ENCODE measurements at regions not wholly inside any gene's neighbourhood (a gene's known extent, or its start where the extent isn't known, plus 50 kb on each side); places are given as distances from the start of the nearest gene placed in this dataset.
A peak's percentile ranks its signal among the peaks of the same experiment; 100 is the strongest.

DNA sequence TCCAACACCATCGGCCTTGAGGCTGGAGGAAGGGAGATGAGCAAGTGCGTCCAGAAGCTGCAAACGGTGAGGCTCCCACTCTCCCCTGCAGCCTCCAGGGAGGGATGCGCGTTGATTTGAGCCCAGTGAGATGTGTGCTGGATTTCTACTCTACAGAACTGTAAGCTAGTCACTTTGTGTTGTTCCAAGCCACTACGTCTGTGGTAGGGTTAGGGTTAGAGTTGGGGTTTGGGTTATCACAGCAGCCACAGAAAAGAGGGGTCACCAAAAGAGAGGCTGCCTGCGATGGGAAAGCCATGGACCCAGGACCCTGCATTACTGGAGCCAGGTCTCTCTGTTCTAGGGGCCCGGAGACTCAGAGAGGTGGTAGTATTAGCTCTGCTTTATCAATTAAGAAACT lies 94.5 kb downstream of the KCNF1 start:
- TF ChIP-seq POLR2A (IDR thresholded peaks at IDR 0.05) (no peak), CTCF (IDR thresholded peaks at IDR 0.05) (no peak)
- DNase-seq (ENCODE audit: low spot score in 2 of 2) = no peak
- H3K4me3 ChIP-seq (ENCODE audit: low read depth, poor library complexity, severe bottlenecking) = no peak overlapping the region
- intact Hi-C loops (cut with DNase I; ENCODE audit: low total_unique reads) = no loop called here
- 89 to 93% methylated on average over 8 of the region's 8 CpGs for WGBS, 2 donors

DNA sequence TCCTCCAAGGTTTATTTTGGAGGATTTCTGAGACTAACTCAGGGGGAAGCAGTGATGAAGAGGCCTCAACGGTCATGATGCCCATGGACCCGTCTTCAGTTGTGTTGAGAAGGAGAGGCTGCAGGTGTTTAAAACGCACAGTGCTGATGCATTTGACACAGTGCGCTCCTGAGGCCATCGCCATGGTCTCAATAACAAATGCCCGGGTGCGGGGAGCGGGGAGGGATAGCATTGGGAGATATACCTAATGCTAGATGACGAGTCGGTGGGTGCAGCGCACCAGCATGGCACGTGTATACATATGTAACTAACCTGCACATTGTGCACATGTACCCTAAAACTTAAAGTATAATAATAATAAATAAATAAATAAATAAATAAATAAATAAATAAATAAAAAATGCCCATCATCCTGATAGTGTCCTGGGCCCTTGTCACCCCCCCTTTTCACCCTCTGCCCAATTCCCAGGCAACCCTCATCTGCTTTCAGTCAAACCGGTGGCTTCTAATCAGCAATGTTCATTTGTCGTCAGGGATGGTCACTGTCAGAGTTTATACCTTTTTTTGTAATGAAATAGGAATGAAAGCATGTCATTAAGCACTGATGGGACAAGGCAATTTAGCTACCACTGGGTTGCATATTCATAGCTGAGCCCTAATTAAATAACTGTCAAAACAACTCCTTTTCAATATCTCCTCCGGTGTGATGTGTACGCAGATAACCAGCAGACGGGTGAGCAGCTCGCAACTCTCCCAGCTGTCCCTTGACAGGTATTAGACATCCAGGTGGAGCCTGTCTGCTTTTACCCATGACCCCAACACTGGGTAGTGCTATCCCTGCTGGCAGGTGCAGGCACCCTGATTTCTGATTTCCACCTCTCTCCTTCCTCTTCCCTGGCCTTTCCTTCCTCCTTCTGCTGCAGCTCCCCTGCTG lies 95.9 kb downstream of the KCNF1 start:
- no peak overlapping the region for H3K4me3 ChIP-seq (ENCODE audit: low read depth, poor library complexity, severe bottlenecking)
- intact Hi-C loops (cut with DNase I; ENCODE audit: low total_unique reads) = no loop called here
- 93 to 95% methylated on average over 18 of the region's 18 CpGs for WGBS, 2 donors
- DNase-seq (ENCODE audit: low spot score in 2 of 2) = peak in 1 of 2 donors; percentile 31
- TF ChIP-seq POLR2A (IDR thresholded peaks at IDR 0.05) = no peak
- TF ChIP-seq CTCF (IDR thresholded peaks at IDR 0.05) = no peak

DNA sequence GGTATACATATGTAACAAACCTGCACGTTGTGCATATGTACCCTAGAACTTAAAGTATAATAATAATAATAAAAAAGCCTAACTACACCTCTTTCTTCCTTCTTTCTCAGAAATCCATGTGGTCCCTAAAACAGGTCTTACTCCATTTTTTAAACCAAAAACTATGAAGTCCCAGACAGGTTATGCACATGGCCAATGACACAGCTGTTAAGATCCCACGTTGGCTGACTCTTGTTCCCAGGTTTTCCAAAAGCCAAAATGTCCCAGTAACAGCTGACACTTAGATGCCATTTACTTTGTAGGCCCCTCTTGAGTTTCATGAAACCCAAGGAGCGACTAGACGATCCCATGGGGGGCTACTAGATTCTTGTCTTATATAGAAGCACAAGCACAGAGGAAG lies 97.0 kb downstream of the KCNF1 start:
- no peak for DNase-seq (ENCODE audit: low spot score in 2 of 2)
- 82 to 87% methylated on average over 4 of the region's 4 CpGs for WGBS, 2 donors
- H3K4me3 ChIP-seq (ENCODE audit: low read depth, poor library complexity, severe bottlenecking) = no peak overlapping the region
- intact Hi-C loops (cut with DNase I; ENCODE audit: low total_unique reads) = no loop called here
- no peak for TF ChIP-seq POLR2A (IDR thresholded peaks at IDR 0.05)
- no peak for TF ChIP-seq CTCF (IDR thresholded peaks at IDR 0.05)

DNA sequence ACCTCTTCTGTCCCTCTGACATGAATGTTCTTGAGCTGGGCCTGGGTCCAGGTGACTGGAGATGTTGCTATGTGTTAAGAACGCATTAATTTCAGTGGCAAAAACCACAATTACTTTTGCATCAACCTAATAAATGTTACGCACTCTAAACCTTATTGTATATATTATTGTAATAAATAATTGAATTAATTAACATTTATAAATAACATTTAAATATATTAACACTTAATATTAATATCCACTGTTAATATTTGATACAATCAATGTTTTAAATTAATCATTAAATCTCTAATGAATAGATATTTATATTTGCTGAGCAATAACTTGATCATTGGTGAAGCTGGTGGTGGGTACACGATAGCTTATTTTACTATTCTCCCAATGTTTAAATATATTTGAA lies 97.4 kb downstream of the KCNF1 start:
- TF ChIP-seq POLR2A (IDR thresholded peaks at IDR 0.05) (no peak), CTCF (IDR thresholded peaks at IDR 0.05) (no peak)
- 84 to 90% methylated on average over 3 of the region's 3 CpGs for WGBS, 2 donors
- no peak overlapping the region for H3K4me3 ChIP-seq (ENCODE audit: low read depth, poor library complexity, severe bottlenecking)
- intact Hi-C loops (cut with DNase I; ENCODE audit: low total_unique reads) = no loop called here
- DNase-seq (ENCODE audit: low spot score in 2 of 2) = peak in 1 of 2 donors; percentile 45

- no peak overlapping the region for H3K4me3 ChIP-seq (ENCODE audit: low read depth, poor library complexity, severe bottlenecking)
- DNase-seq (ENCODE audit: low spot score in 2 of 2) = peak in 1 of 2 donors; percentile 29
- intact Hi-C loops (cut with DNase I; ENCODE audit: low total_unique reads) = no loop called here
- TF ChIP-seq POLR2A (IDR thresholded peaks at IDR 0.05) = no peak
- no peak for TF ChIP-seq CTCF (IDR thresholded peaks at IDR 0.05)
- 65 to 84% methylated on average over 6 of the region's 6 CpGs for WGBS, 2 donors
Measured at GRCh38 chr2:11009891-11010290, 98.2 kb downstream of the KCNF1 start.
